HG03095 (cell line): ENCODE measurements at regions not wholly inside any gene's neighbourhood (a gene's known extent, or its start where the extent isn't known, plus 50 kb on each side); places are given as distances from the start of the nearest gene placed in this dataset.

Experiments used
- ATAC-seq: cut with Tn5 transposase; IDR thresholded peaks from one replicate; pipeline ENCODE4 v1.9.1; 2021; ENCODE audit warnings: moderate library complexity; ENCODE audit not compliant: unreplicated experiment

DNA sequence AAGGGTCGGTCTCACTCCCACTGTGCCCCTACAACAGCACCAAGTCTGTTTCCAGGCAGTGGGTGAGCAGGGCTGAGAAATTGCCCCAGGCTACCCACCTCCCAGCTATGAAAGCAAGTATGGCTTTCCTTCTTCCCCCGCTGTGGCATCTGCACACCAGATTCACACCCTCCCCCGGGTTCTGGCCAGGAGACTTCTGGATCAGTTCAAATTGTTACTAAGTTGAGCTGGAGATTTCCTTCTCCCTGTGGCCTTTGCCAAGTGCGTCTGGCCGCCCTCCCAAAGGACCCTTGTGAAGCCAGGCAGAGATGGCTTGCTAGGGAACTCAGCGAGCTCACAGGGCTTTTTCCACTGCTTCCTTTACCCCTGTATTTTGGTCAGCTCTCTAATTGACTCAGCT lies 555.4 kb downstream of the SH2D4B start:
- ATAC-seq = no peak

- no peak for ATAC-seq
Observed at GRCh38 chr10:81095238-81095637, 557.5 kb downstream of the SH2D4B start.

DNA sequence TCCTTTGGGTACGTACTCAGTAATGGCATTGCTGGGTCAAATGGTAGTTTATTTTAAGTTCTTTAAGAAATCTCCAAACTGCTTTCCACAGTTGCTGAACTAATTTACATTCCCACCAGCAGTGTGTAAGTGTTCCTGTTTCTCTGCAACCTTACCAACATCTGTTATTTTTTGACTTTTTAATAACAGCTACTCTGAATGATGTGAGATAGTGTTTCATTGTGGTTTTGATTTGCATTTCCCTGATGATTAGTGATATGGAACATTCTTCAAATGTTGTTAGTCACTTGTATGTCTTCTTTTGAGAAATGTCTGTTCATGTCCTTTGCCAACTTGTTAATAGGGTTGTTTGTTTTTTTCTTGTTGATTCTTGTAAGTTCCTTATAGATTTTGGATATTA lies 558.9 kb downstream of the SH2D4B start:
- no peak for ATAC-seq

- ATAC-seq = no peak
Observed at GRCh38 chr10:81101062-81101461, 563.4 kb downstream of the SH2D4B start.

DNA sequence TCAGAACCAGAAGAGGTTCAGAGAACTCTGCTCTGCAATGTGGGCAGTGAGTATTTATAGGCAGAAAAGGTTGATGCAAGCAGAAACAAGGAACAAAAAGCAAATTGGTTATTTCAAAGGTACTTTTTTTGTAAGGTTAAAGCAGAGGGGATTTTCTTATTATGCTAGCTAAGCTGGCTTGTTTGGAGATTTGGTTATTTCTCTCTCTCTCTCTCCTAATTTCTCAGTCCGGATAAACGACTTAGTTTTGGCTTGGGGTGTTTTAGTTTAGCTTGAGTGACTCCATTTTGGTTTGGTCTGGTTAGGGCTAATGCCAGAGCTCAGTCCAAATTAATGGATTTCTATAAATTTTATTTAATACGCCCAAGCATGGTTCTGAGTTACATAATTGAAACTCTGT lies 566.8 kb downstream of the SH2D4B start:
- ATAC-seq = no peak

DNA sequence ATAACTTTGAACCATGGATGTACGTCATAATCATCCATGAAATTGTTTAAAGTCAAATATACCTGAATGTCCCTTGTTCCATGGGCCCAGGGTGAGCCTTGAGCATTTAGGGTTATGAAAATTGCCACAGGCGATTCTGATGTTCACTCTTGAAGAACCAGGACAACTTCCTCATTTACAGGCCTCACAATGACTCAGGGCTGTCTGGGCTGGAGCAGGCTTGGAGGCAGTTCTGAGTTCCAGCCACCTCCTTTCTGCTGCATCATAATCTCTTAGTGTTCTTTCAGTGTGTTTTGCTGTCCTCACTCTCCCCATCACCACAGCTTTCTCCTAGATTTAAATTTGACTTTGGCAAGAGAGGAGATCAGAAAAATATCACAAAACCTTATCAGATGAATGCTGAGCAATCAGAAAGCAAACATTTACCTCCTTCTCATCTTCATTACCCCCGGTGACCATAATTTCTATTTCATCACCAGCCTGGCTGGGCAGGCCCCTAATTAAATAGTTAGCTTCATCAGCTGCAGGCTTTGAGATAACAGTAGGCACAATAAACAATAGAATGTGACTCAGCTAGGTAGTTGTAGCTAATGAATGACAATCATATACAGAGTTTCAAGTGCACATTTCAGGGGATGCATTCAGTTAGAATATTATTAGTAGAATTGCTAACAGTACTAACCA lies 571.0 kb downstream of the SH2D4B start:
- peak; percentile 85 for ATAC-seq

- ATAC-seq = no peak
Observed at GRCh38 chr10:81109200-81109752, 571.6 kb downstream of the SH2D4B start.

DNA sequence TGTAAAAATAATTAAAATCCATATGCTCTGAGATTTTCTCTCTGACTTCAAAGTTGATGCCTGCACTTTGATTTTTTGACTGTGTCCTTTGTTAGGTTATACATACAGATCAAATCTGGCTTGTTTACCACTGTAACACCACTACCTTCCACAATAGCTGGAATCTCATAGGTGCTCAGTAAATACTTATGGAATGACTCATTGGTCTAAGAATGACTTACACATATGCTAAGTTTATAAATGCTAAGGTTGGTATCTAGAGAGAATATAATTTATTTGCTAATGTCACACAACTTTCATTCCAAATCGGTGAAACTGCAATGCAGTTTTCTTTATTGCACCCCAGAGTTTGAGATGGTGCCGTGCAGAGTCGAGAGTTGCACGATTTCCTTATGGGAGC lies 578.5 kb downstream of the SH2D4B start:
- no peak for ATAC-seq

DNA sequence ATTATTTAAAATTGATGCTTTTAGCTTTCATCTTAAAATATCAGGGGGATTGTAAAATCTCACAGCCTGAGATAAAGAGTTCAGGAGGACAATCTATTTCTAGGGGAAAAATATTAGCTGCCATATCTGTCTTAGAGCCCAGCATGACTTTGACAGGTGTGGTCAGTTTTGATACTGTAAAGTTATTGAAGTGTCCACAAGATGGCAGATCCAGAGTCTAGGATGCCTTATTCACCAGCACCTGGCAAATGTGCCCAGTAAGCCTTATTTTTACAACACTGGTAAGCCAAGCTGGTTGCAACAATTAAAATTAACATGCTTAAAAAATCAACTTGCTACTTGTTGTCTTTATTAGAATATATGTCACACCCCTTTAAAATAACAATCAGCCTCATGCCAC lies 579.3 kb downstream of the SH2D4B start:
- ATAC-seq = no peak

GRCh38 chr10:81127931-81128330 lies 590.2 kb downstream of the SH2D4B start:
- ATAC-seq = no peak

DNA sequence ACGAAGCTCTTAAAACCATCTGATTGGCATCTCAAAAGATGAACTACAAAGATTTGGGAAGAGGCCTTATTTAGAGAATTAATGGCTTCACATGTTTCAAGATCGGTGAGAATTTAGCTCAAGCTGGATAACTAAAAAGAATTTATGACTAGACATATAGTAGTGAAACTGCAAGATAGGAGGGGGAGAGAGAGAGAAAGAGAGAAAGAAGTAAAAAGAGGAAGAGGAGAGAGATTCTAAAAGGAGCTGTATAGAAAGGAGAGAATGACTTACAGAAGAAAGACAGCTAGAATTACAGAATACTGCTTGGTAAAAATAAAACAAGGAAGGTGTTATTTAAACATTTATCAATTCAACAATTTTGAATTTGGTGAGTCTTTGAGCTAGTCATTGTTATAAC lies 592.3 kb downstream of the SH2D4B start:
- ATAC-seq = no peak

GRCh38 chr10:81135851-81136250 lies 598.1 kb downstream of the SH2D4B start:
- peak; percentile 84 for ATAC-seq

DNA sequence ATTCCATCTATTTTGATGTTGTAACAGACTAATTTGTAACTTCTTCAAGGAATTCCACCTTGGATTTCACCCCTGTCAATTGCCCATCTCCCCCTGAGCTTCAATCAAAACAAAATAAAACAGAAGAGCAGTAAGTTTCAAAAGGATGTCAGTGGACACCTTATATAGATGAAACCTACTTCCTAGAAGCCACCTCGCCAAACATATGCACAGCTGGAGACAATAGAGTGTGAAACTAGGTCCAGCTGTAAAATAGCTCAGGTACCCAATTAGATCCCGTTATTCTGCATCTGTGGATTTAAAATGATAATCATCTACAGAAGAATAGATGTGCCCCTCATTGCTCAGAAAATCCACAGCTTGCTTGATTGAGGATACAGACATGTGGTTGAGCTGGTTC lies 598.6 kb downstream of the SH2D4B start:
- ATAC-seq = peak; percentile 20

- ATAC-seq = no peak
Observed at GRCh38 chr10:81145975-81146374, 608.3 kb downstream of the SH2D4B start.

DNA sequence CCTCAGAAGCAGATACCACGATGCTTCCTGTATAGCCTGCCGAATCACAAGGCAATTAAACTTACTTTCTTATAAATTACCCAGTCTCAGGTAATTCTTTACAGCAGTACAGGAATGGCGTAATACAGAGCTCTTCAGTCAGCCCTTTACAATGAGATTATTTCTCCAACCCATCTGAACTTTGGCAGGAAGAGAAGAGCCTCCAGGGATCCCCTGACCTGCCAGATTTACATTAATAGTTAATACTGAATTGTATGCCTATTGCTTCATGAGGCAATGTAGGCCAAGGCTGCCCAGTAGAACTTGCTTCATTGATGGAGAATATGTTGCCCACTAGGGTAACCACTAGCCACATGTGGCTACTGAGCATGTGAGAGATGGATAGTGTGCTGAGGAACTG lies 608.7 kb downstream of the SH2D4B start:
- ATAC-seq = no peak

- ATAC-seq = no peak
Observed at GRCh38 chr10:81152656-81153055, 615.0 kb downstream of the SH2D4B start.

DNA sequence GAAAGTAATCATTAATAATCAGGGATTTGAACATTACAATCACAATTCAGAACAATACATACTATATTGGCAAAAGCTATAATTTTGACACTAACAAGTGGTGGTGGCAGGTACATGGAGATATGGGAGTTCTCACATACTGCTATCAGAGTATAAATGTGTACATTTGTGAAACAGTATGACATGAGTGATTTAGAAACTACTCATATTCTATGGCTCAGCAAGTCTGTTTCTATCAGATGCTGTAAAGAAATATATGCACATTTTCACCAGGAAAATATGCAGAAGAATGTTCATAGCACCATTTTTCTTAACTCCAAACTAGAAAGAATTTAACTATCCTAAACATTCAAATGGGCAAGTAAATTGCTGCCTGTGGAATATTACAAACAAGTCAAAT lies 620.0 kb downstream of the SH2D4B start:
- ATAC-seq = no peak

GRCh38 chr10:81177651-81178244 lies 640.0 kb downstream of the SH2D4B start:
- no peak for ATAC-seq

DNA sequence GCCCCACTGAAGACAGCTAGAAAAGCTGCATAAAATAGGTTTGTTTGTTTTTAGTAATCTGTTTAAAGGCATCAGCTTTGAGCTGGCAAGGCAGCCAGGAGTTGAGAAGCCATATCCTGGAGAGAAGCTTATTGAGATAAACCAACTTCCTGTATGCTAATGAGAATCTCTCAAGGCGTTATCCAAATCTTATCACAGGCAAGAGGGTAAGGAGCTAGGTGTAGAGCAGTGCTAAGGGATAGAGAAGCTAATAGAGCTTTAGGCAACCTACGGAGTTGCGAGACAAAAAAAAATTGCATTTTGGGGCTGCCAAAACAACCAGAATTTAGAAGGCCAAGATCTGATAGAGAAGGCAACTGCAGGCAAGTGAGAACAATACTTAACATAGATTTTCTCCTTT lies 641.6 kb downstream of the SH2D4B start:
- no peak for ATAC-seq

GRCh38 chr10:81179805-81180452 lies 642.2 kb downstream of the SH2D4B start:
- ATAC-seq = peak; percentile 84

- ATAC-seq = no peak
Observed at GRCh38 chr10:81182296-81182695, 644.6 kb downstream of the SH2D4B start.

- no peak for ATAC-seq
Observed at GRCh38 chr10:81192221-81192788, 654.6 kb downstream of the SH2D4B start.
